Ishikawa (cell line): ENCODE measurements at regions not wholly inside any gene's neighbourhood (a gene's known extent, or its start where the extent isn't known, plus 50 kb on each side); places are given as distances from the start of the nearest gene placed in this dataset.

ENCODE experiments used
- EP300 ChIP-seq: IDR thresholded peaks from 2 replicates; pipeline ENCODE4 v1.6.1; 2012; ENCODE audit warnings: borderline replicate concordance
- FOXM1 ChIP-seq: IDR thresholded peaks from 2 replicates; pipeline ENCODE4 v1.6.1; 2012; ENCODE audit warnings: low read depth, borderline replicate concordance
- TAF1 ChIP-seq: IDR thresholded peaks from 2 replicates; pipeline ENCODE4 v1.6.1; 2012; ENCODE audit warnings: low read depth, mild to moderate bottlenecking
- TEAD4 ChIP-seq: IDR thresholded peaks from 2 replicates; pipeline ENCODE4 v1.6.1; 2012
- YY1 ChIP-seq: IDR thresholded peaks from 2 replicates; pipeline ENCODE4 v1.6.1; 2012; ENCODE audit warnings: low read depth

DNA sequence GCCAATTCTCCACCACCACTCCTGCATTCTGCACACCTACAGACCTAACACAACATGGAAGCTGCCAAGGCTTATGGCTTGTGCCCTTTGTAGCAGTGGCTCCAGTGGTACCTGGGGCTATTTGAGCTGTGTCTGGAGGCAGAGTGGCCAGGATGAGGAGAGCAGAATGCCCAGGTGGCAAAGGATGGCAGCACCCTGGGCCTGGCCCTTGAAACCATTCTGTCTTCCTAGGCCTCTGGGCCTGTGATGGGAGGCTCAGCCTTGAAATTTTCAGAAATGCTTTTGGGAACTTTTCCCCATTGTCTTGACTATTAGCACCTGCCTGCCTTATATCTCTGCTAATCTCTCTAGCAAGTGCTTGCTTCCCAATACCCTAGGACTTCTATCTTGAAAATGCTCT is 241.7 kb downstream of the TMEM167A start:
- no peak for TF ChIP-seq TAF1
- TF ChIP-seq FOXM1: no peak
- TF ChIP-seq TEAD4: no peak
- TF ChIP-seq EP300: no peak
- TF ChIP-seq YY1: no peak
